ENCODE measurements at regions not wholly inside any gene's neighbourhood (a gene's known extent, or its start where the extent isn't known, plus 50 kb on each side); places are given as distances from the start of the nearest gene placed in this dataset.

DNA sequence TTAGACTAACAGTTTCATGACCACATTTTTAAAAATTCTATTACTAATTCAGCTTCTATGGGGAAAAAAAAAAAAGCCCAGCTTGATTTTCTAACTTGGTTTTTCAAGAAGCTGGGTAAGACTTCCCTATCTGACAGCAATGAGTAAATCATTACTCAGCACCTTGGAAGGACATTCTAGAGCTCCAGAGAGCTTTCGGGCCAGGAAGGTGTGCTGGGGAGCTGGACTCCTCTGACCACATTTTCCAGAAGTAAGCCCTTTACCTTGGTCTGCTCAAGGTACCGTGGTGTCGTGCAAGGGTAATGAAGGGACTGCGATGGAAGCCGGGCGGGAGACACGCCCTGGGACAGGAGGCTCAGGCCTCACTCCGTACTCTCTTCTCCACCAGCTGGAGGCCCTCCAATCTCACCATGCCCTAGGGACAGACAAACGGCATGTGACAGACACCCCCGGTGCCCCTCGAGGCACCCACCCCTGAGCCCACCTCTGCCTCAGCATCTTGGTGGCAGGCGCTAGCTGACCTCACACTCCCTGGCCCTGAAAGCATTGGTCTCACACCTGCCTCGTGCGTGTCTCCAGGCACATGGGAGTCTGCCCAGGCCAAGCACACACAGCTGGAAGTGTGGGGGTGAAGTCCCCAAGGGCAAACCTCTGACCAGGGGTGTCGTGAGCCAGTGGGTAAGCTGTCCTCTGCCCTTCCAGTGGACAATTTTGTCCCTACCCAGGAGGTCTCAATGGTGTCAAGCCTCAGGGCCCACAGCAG lies 152.1 kb downstream of the OAT start:
- Histone ChIP-seq H3K9me3 (no peaks in the 10 kb centered on the region), H3K4me3 (no peak overlapping the region), H3K36me3 (no peaks in the 10 kb centered on the region), H3K27me3 (no peaks in the 10 kb centered on the region), H3K4me1 (peaks cover 0 to 12% (median 2%) of the 10 kb centered on the region in 4 donors), H3K27ac (replicated peaks in 1 of 4) (no peak overlapping the region)
- TF ChIP-seq POLR2A (IDR thresholded peaks at IDR 0.05; ENCODE audit: low read depth) (no peak), EP300 (IDR thresholded peaks at IDR 0.05) (no peak), POLR2AphosphoS5 (IDR thresholded peaks at IDR 0.05) (no peak)
- TF ChIP-seq, protein P1, sequence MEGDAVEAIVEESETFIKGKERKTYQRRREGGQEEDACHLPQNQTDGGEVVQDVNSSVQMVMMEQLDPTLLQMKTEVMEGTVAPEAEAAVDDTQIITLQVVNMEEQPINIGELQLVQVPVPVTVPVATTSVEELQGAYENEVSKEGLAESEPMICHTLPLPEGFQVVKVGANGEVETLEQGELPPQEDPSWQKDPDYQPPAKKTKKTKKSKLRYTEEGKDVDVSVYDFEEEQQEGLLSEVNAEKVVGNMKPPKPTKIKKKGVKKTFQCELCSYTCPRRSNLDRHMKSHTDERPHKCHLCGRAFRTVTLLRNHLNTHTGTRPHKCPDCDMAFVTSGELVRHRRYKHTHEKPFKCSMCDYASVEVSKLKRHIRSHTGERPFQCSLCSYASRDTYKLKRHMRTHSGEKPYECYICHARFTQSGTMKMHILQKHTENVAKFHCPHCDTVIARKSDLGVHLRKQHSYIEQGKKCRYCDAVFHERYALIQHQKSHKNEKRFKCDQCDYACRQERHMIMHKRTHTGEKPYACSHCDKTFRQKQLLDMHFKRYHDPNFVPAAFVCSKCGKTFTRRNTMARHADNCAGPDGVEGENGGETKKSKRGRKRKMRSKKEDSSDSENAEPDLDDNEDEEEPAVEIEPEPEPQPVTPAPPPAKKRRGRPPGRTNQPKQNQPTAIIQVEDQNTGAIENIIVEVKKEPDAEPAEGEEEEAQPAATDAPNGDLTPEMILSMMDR (IDR thresholded peaks at IDR 0.05) = no peak
- DNase-seq (ENCODE audit: extremely low spot score) = no peak
- WGBS = 90% methylated on average over 15 of the region's 15 CpGs
- intact Hi-C loops (cut with DNase I) = no loop called here

DNA sequence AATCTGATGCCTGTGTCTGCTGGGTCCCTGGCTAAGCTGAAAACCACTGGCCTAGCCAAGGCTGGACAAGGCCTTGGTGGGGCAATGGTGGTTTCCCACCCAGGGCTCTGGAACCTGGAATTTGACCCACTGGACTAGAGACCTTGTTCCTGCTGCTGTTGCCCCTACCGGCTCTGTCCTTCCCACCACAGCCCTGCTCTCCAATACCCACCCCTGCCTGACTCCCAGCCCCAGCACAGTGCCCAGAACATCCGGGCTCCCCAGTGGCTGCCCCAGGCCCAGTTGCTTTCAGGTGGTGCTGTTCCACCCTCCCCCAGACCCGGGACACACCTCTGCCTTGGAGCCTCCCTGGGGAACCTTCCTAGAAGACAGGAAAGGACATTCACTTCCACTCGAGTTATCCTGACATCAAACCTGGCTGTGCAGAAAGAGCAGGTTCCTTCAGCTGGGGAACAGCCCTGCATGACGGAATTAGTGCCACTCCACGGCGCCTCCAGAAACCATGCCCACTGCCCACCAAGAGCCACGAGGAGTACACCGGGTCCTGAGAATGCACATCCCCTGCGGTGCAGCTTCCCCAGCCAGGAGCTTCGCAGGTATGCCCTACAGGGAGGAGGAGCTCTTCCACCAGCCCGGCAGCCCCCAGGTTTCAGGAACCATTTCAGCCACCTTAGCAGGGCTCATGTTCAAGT lies 152.8 kb downstream of the OAT start:
- intact Hi-C loops (cut with DNase I) = no loop called here
- TF ChIP-seq, protein P1 (IDR thresholded peaks at IDR 0.05) = no peak
- TF ChIP-seq POLR2A (IDR thresholded peaks at IDR 0.05; ENCODE audit: low read depth) = no peak
- no peak for TF ChIP-seq POLR2AphosphoS5 (IDR thresholded peaks at IDR 0.05)
- no peak for TF ChIP-seq EP300 (IDR thresholded peaks at IDR 0.05)
- no peaks in the 10 kb centered on the region for H3K27me3 ChIP-seq
- H3K4me3 ChIP-seq = no peak overlapping the region
- DNase-seq (ENCODE audit: extremely low spot score) = no peak
- H3K27ac ChIP-seq (replicated peaks in 1 of 4) = no peak overlapping the region
- no peaks in the 10 kb centered on the region for H3K9me3 ChIP-seq
- no peaks in the 10 kb centered on the region for H3K36me3 ChIP-seq
- H3K4me1 ChIP-seq = peaks cover 0 to 12% (median 2%) of the 10 kb centered on the region in 4 donors
- WGBS = 83% methylated on average over 11 of the region's 12 CpGs

DNA sequence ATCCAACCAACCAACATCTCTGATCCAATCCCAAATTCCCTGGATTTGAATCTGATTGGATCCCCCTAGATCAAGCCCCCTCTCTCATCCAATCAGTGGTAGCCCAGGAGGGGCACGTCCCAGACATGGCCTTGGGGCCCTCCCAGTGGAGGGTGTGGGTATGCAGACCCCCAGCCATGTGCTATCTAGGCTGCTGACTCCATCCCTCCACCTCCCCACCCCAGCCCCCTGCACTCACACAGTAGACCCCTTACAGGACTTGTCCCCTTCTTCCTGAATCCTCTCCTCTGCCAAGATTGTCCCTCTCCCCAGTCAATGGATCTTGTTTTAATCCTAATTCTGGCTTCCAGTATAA lies 153.4 kb downstream of the OAT start:
- Histone ChIP-seq H3K9me3 (no peaks in the 10 kb centered on the region), H3K36me3 (no peaks in the 10 kb centered on the region), H3K4me3 (no peak overlapping the region), H3K4me1 (peaks cover 0 to 12% (median 2%) of the 10 kb centered on the region in 4 donors), H3K27ac (replicated peaks in 1 of 4) (no peak overlapping the region), H3K27me3 (no peaks in the 10 kb centered on the region)
- TF ChIP-seq, protein P1 (IDR thresholded peaks at IDR 0.05) = no peak
- TF ChIP-seq POLR2A (IDR thresholded peaks at IDR 0.05; ENCODE audit: low read depth) (no peak), POLR2AphosphoS5 (IDR thresholded peaks at IDR 0.05) (no peak), EP300 (IDR thresholded peaks at IDR 0.05) (no peak)
- intact Hi-C loops (cut with DNase I) = no loop called here
- WGBS = 93% methylated on average over 1 of the region's 1 CpG
- DNase-seq (ENCODE audit: extremely low spot score) = no peak

DNA sequence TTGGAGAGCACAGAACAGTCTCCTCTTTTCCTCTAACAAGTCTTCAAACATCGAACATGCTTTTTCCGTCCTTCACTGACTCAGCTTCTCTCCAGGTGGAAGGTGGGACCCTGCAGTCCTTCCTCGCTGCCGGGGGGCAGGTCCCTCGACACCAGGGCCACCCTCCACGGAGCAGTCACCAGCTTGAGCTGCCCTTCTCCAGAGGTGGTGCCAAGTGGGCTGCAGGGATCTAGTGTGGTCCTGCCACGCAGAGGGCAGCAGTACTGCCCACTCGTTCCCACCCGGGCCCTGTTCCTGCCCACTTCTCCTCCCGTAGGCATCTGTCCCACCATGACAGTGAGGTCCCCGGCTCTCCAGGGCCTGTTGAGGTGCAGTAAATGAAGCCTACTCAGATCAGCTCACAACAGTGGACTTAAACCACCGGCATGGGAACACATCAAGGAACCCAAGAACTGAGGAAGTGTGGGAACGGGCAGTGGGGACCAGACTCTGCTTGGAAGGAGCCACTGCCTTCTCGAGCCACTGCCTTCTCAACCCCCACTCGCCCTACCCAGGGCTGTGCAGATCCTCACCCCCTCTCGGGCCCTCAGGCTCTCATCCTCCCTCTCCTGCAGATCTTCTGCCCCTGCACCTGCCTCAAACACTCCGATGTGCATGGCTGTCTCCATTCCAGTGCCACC lies 153.9 kb downstream of the OAT start:
- TF ChIP-seq POLR2A (IDR thresholded peaks at IDR 0.05; ENCODE audit: low read depth) (no peak), POLR2AphosphoS5 (IDR thresholded peaks at IDR 0.05) (no peak), EP300 (IDR thresholded peaks at IDR 0.05) (no peak)
- TF ChIP-seq, protein P1 (IDR thresholded peaks at IDR 0.05) = no peak
- Histone ChIP-seq H3K4me1 (peaks cover 0 to 12% (median 2%) of the 10 kb centered on the region in 4 donors), H3K27me3 (no peaks in the 10 kb centered on the region), H3K4me3 (no peak overlapping the region), H3K9me3 (no peaks in the 10 kb centered on the region), H3K36me3 (no peaks in the 10 kb centered on the region), H3K27ac (replicated peaks in 1 of 4) (no peak overlapping the region)
- no peak for DNase-seq (ENCODE audit: extremely low spot score)
- intact Hi-C loops (cut with DNase I) = loop anchor here (5.0 kb wide), 1 partner anchor 273 kb away; no protein-coding TSS in a partner anchor
- 93% methylated on average over 15 of the region's 17 CpGs for WGBS

Data from esophagus muscularis mucosa (tissue), 4 donors.